GM18951 (cell line): ENCODE measurements at regions not wholly inside any gene's neighbourhood (a gene's known extent, or its start where the extent isn't known, plus 50 kb on each side); places are given as distances from the start of the nearest gene placed in this dataset.

ENCODE experiments used
- POLR2A ChIP-seq: IDR thresholded peaks from 4 replicates; pipeline ENCODE4 v1.6.1; 2011; ENCODE audit warnings: mild to moderate bottlenecking; ENCODE audit not compliant: insufficient read length, insufficient read depth; ENCODE audit errors: extremely low read depth
- in situ Hi-C: fragments of 300-500 bp; cut with MboI; formaldehyde crosslinking; loops from one replicate; pipeline ENCODE4 v1.12.0; 2022; ENCODE audit warnings: low sequenced_read_pairs, mixed read lengths, inconsistent platforms; ENCODE audit not compliant: unreplicated experiment

DNA sequence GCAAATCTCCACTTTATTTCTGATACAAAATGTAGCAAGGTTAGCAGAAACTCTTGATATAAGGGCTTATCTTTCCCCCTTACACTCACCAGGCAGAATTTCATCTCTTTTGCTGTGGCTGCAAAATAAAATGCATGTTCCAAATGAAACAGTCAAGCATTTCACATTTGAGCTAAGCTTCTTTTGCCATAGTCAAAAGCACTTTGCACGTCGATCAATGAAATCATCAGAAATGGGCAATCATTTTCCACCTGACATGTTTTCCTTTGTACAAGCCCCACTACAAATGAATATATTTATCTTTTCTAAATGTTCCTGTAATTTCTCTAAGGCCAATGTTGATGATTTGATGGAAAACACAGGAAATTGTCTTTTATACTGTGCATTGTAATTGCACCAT lies 178.4 kb downstream of the ANKRD50 start:
- no peak for TF ChIP-seq POLR2A
- in situ Hi-C loops: no loop called here

DNA sequence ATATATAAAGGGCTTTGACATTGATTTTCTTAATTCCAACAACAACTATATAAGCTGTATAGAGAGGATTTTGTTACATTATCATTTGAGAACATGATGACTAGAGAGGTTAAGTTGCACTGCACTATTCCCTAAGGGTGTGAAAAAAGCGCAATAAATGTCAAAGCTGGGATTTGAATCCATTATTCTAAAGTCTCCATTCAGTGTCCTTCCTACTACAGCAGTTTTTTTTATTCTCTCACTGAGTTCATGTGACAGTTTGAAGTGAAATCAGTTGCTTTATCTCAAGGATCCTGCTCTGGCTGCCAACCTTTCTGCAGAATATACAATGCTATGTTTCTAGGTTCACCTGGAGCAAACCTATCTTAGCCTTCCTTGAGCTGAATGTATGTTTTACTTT lies 177.5 kb downstream of the ANKRD50 start:
- in situ Hi-C loops: no loop called here
- TF ChIP-seq POLR2A: no peak

DNA sequence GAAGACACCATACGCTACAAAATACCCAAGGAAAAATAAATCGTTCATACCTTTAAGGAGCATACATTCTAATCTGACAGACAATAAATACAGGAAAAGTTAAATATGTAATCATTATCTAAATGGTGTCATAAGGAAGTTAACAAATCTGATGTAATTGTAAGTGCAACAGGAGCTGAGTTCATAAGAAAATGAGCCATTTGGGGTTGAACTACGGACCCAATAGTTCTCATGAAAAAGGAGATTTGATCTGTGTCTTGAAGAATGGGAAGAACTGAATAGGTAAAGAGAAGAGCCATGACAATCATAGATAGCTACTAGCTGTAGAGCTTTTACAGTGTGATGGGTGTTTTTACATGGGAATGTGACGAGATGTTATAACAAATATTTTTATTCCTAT lies 175.6 kb downstream of the ANKRD50 start:
- in situ Hi-C loops: no loop called here
- no peak for TF ChIP-seq POLR2A

DNA sequence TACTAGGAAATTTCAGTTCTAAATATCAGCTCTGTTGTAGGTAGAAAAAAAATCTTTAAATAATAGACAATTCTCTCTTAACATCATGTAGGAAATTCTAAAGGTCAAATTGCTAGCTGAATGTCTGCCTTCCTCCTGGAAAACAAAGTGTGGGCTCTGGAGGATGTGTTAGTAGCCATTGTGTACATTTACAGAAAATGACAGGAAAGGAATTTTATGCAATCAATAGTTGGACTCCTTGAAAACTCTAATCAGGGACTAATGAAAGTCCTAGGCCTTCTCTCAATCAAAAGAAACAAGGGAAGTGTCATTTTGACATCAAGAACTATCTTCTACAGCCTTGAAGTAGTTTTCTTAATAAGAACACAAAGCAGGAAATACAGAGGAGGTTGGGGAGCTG lies 174.6 kb downstream of the ANKRD50 start:
- in situ Hi-C loops: no loop called here
- TF ChIP-seq POLR2A: no peak

DNA sequence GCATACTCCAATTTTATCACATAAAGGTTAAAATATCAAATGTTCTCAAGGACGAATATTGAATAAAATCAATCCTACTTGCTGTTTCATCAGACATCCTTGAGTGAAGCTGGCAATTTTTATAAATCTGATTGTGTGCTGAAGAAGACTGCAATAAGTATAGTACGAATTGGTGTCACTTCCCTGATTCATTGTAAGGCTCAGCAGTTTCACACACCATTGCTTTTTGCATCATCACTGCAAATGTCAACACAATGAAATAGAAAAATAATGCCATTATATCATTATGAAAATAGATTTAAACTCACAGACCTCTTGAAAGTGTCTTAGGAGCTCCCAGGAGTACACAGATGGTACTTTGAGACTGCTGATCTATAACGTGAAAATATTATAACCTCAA lies 172.5 kb downstream of the ANKRD50 start:
- no peak for TF ChIP-seq POLR2A
- in situ Hi-C loops: no loop called here

DNA sequence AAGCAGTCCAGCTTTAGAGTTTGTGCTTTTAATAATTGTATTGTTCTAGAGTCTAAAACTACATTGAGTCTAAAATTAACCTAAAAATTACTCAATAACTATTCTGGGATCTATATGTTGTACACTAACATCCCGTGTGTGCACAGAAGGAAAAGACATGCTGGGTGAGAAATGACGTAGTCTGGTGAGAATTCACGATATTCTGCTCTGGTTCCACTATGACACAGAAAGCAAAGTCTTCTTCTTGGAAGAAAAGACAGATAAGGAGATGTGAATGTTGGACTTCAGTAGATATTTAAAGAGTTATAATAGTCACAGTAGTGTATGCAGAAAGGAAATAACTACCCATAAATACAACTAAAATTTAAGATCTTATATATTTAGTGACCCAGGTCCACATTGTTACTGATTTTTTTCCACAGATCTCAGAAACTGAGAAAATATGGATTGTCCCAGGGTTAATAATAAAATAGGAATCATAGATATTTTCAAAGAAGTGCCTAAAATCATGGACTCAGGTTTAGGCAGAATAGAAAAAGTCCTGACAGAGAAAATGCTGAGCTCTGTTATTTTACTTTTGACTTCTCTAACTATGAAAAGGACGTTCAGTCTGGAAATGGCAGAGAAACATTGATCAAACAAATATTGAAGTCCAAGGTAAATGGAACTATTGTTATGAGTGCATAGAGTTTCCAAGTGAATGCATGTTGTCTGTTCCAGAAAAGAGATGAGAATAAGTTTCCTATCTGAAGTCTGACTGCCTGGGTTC lies 170.7 kb downstream of the ANKRD50 start:
- no peak for TF ChIP-seq POLR2A
- in situ Hi-C loops: no loop called here

DNA sequence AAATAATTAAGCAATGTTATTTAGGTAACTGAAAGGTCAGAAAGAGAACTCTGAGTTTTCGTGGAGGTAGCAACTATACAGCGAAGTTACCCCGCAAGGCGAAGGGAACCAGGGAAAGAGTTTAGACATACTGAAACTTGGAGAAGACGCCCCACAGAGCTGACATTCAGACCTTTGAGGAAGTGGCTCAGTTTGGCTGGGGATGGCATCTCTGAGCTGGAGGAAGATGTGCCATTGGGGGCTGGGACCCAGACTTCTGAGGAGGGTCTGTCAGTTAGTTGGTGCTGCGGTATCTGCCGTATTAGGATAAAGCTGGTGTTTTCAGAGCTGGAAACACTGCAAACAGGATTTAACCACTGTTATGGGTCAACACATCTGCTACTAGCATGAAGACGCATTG lies 156.6 kb downstream of the ANKRD50 start:
- in situ Hi-C loops: no loop called here
- TF ChIP-seq POLR2A: no peak

DNA sequence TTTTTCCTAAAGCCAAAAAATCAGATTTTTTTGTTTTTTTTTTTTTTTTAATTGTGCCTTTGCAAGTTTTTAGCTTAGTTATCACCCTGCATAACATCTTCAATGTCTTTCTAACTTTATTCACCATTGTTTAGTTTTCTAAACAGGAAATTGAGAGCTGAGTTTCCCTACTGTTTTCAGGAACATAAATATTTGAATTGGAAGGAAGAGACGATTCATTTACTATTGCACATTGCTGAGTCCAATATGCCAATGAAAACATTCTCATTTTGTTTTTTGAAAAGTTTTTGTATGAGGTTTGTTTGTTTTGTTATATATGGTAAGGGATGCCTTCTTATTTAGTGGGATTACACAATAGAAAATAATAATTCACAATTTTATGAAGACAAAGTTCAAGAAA lies 148.4 kb downstream of the ANKRD50 start:
- in situ Hi-C loops: no loop called here
- TF ChIP-seq POLR2A: no peak

DNA sequence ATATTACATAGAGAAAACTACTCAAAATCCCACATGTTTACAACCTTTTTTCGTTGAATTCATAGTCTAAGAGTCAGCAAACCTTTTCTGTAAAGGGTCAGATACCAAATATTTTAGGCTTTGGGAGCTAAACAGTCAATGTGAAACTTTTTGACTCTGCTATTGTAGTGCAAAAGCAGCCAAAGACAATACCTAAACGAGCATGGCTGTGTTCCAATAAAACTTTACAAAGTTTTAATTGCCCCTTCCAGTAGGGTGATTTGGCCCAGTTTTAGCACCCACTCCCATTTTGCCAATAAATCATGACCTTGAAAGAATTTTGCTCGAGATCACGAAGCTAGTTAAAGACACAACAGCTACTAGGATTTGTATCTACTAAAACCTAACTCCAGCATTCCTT lies 147.2 kb downstream of the ANKRD50 start:
- TF ChIP-seq POLR2A: no peak
- in situ Hi-C loops: no loop called here

DNA sequence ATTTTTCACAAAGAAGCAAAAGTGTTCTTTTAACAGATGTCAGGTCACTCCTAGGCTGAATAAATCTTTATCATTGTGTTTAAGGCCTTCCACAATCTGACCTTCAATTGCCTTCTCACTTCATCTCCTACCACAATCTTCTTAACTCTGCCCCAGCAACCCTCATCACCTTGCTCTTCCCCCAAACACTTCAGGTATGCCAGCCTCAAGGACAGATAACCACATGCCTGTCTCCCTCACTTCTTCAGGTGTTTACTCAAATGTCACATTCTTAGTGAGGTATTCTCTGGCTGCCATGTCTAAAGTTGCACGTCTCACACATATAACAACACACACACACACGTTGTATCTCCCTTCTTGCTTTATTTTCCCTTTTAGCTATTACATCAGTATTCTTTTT lies 146.5 kb downstream of the ANKRD50 start:
- in situ Hi-C loops: no loop called here
- no peak for TF ChIP-seq POLR2A

DNA sequence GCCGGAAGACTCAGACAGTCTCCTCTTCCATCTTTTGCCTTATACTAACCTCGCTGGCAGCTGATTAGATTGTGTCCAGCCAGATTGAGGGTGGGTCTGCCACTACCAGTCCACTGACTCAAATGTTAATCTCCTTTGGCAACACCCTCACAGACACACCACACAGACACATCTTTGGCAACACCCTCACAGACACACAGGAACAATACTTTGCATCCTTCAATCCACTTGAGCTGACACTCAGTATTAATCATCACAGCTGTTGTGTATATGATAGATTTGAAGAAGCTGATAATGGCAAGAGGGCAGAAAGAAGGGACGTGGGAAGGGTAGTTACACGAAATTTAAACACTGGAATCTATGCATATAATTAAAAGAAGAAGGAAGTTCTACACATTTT lies 139.5 kb downstream of the ANKRD50 start:
- TF ChIP-seq POLR2A: no peak
- in situ Hi-C loops: no loop called here

DNA sequence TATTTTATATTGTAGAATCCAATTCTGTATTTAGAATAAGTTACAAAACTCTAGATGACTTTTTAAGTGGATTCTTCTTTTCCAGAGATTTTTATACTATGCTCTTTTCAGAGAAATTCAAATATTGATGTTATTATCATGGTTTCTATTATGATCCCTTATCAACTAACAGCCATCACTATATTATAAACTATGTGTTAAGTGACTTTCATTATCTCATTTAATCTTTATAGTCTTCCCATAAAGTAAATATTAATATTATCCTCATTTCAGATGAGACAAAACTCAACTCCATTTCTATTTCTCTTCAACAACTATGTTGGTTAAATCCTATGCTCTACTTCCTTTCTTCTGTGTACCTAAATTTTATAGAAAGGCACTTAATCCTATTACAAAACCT lies 132.6 kb downstream of the ANKRD50 start:
- in situ Hi-C loops: no loop called here
- TF ChIP-seq POLR2A: no peak

DNA sequence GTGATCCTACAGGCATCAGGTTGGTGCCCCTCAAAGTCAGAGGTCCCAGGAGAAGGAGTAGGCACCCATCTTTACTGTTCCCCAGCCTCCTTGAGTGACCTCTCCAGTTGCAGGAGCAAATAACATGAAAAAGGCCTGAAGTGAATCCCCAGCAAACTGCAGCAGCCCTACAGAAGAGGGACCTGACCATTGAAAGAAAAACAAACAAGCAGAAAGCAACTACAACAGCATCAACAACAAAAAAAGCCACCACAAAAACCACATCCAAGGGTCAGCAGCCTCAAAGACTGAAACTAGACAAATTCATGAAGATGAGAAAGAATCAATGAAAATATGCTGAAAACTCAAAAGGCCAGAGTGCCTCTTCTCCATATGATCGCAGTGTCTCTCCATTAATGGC lies 128.7 kb downstream of the ANKRD50 start:
- in situ Hi-C loops: no loop called here

DNA sequence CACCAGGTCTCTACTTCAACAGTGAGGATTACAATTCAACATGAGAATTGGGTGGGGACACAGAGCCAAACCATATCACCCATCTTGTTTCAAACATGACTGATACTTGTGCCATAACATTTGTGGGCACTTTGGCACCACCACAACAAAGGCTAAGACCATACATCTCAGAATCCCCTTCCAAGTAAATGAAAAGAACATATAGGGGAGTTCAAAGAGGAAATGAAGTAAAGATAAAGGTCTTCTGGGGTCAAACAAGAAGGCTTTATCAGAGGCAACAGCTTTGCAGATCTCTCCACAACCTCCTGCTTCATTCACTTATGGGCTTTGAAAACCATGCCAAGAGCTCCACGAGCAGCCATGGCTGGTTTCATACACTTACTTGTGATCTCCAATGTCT lies 122.7 kb downstream of the ANKRD50 start:
- no peak for TF ChIP-seq POLR2A
- in situ Hi-C loops: no loop called here

More for the DNA sequence above, 128.7 kb downstream of the ANKRD50 start:
- TF ChIP-seq POLR2A: no peak

DNA sequence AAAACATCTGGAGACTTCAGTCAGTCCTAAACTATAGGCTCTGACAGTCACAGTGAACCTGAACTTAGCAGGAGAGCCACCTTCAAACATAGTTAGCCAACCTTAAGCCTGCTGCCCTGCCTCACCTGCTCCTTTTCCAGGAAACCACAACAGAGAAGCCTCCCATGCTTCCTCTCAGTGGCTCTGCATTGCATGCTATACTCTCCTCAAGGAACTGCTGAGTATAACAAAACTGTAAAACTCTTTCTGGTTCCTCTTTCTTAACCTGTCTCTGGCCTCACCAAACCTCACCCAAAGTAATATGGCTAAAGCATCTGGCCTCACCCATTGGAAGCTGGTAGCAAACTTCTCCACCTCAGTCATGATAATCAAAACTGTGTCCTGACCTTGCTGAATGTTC lies 122.1 kb downstream of the ANKRD50 start:
- in situ Hi-C loops: no loop called here
- TF ChIP-seq POLR2A: no peak

DNA sequence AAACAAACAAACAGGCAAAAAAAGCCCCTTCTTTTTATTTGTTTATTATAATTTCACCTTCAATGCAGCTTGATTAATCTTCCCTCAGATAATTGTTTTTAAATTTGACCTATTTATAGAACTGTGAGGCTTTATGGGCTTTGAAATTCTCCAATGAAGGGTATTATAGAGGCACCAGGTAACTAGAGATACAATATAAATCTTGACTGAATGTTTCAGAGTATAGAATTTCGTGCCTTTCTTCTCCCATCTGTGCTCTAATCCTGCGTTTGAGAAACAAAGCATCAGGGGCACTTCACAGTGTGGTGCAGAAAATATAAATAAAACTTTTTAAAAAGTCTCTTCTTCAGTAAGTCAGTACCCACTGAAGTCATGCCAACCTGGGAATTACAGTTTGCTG lies 120.9 kb downstream of the ANKRD50 start:
- in situ Hi-C loops: no loop called here

More for the DNA sequence above, 120.9 kb downstream of the ANKRD50 start:
- TF ChIP-seq POLR2A: no peak
